ENCODE measurements at regions not wholly inside any gene's neighbourhood (a gene's known extent, or its start where the extent isn't known, plus 50 kb on each side); places are given as distances from the start of the nearest gene placed in this dataset.

DNA sequence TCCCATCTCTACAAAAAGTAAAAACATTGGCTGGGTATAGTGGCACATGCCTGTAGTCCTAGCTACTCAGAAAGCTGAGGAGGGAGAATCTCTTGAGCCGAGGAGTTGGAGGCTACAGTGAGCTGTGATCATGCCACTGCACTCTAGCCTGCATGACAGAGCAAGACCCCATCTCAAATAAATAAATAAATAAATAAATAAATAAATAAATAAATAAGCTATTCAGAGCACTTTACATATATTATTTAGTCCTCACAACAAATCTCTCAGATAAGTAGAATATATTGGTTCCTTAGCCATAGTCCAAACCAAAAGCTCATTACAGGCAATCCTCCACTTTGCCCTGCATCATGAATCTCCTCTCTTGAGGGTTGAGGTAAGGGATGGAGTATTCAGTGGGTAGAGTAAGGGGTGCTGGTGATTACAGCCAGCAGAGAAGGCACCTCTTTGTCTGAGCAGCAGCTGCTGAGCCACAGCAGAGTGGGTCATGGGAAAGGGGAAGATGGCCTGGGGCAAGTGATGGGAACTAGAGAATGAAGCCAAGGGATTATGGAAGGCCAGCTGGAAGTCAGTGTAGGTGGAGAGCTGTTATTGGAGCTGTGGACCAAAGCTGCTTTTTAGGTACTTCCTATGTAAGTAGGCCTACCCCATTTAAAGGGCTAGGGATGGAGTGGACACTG is 115.5 kb upstream of the ZNF644 start:
- TF ChIP-seq, protein P1, sequence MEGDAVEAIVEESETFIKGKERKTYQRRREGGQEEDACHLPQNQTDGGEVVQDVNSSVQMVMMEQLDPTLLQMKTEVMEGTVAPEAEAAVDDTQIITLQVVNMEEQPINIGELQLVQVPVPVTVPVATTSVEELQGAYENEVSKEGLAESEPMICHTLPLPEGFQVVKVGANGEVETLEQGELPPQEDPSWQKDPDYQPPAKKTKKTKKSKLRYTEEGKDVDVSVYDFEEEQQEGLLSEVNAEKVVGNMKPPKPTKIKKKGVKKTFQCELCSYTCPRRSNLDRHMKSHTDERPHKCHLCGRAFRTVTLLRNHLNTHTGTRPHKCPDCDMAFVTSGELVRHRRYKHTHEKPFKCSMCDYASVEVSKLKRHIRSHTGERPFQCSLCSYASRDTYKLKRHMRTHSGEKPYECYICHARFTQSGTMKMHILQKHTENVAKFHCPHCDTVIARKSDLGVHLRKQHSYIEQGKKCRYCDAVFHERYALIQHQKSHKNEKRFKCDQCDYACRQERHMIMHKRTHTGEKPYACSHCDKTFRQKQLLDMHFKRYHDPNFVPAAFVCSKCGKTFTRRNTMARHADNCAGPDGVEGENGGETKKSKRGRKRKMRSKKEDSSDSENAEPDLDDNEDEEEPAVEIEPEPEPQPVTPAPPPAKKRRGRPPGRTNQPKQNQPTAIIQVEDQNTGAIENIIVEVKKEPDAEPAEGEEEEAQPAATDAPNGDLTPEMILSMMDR (IDR thresholded peaks at IDR 0.05), result no peak
- TF ChIP-seq EP300 (IDR thresholded peaks at IDR 0.05) (no peak), POLR2A (IDR thresholded peaks at IDR 0.05) (no peak)
